Fibroblast of skin of left biceps (primary cell): ENCODE measurements at regions not wholly inside any gene's neighbourhood (a gene's known extent, or its start where the extent isn't known, plus 50 kb on each side); places are given as distances from the start of the nearest gene placed in this dataset.

Experiments
- DNase-seq, 2 experiments: peaks; one replicate each; pipeline ENCODE4 v3.0.0-alpha.2; 2013; ENCODE audit warnings: low read depth in 2 of 2

GRCh38 chr12:113658006-113658655, 186.5 kb upstream of the LHX5 start:
- no peak for DNase-seq

- DNase-seq: no peak
Measured at GRCh38 chr12:113655919-113656318, 184.2 kb upstream of the LHX5 start.

- no peak for DNase-seq
Measured at GRCh38 chr12:113655479-113655878, 183.8 kb upstream of the LHX5 start.

GRCh38 chr12:113651662-113652061, 180.0 kb upstream of the LHX5 start:
- DNase-seq: no peak

GRCh38 chr12:113650476-113650875, 178.8 kb upstream of the LHX5 start:
- DNase-seq: no peak

- DNase-seq: no peak
Measured at GRCh38 chr12:113649256-113649830, 177.7 kb upstream of the LHX5 start.

GRCh38 chr12:113647048-113647447, 175.4 kb upstream of the LHX5 start:
- no peak for DNase-seq

GRCh38 chr12:113645603-113646002, 173.9 kb upstream of the LHX5 start:
- no peak for DNase-seq

GRCh38 chr12:113645183-113645582, 173.5 kb upstream of the LHX5 start:
- no peak for DNase-seq

- no peak for DNase-seq
Measured at GRCh38 chr12:113643177-113643974, 171.7 kb upstream of the LHX5 start.

- DNase-seq: no peak
Measured at GRCh38 chr12:113642672-113643071, 171.0 kb upstream of the LHX5 start.

- no peak for DNase-seq
Measured at GRCh38 chr12:113642216-113642615, 170.5 kb upstream of the LHX5 start.

GRCh38 chr12:113641426-113642030, 169.9 kb upstream of the LHX5 start:
- no peak for DNase-seq

GRCh38 chr12:113640837-113641236, 169.2 kb upstream of the LHX5 start:
- DNase-seq: no peak

- no peak for DNase-seq
Measured at GRCh38 chr12:113639474-113639873, 167.8 kb upstream of the LHX5 start.

GRCh38 chr12:113638460-113638775, 166.7 kb upstream of the LHX5 start:
- no peak for DNase-seq

- no peak for DNase-seq
Measured at GRCh38 chr12:113634982-113635381, 163.3 kb upstream of the LHX5 start.

GRCh38 chr12:113634474-113634873, 162.8 kb upstream of the LHX5 start:
- DNase-seq: no peak

GRCh38 chr12:113633678-113634332, 162.1 kb upstream of the LHX5 start:
- no peak for DNase-seq

- DNase-seq: no peak
Measured at GRCh38 chr12:113630625-113631024, 159.0 kb upstream of the LHX5 start.

- no peak for DNase-seq
Measured at GRCh38 chr12:113625499-113625898, 153.8 kb upstream of the LHX5 start.

- no peak for DNase-seq
Measured at GRCh38 chr12:113622410-113622809, 150.7 kb upstream of the LHX5 start.
